ENCODE measurements at regions not wholly inside any gene's neighbourhood (a gene's known extent, or its start where the extent isn't known, plus 50 kb on each side); places are given as distances from the start of the nearest gene placed in this dataset.

DNA sequence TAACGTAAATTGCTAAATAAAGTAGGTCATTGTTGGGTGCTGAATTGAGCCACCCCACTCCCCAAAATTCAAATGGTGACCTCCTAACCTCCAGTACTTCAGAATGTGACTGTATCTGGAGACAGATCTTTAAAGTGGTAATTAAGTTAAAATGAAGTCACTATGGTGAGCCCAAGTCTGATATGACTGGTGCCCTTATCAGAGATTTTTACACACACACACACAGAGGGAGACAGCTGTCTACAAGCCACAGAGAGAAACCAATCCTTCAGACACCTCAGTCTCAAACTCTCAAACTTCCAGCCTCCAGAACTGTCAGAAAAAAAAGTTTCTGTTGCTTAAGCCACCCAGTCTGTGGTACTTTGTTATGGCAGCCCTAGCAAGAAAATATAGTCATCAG, 879.2 kb upstream of the INTU start:
- CTCF ChIA-PET (ENCODE audit: low intra/inter-chr PET ratio, low total read pairs) = no interaction called here

GRCh38 chr4:126755506-126755905, 877.3 kb upstream of the INTU start:
- in situ Hi-C loops (cut with HindIII; ENCODE audit: extremely low pct_ligation_motif_present, low pct_unique_long_range_greater_than_20kb) = no loop called here
- Histone ChIP-seq H3K4me2 (ENCODE audit: low read depth, low read length) (no peak overlapping the region), H3K4me1 (ENCODE audit: insufficient read depth, low read length) (no peaks in the 10 kb centered on the region), H3K36me3 (replicated peaks in 1 of 2; ENCODE audit: control insufficient read depth in 1 of 2, insufficient read depth in 2 of 2, low read length in 2 of 2) (no peaks in the 10 kb centered on the region), H3K9ac (ENCODE audit: insufficient read depth, low read depth, low read length) (no peak overlapping the region), H3K27ac (ENCODE audit: extremely low read length, insufficient read depth, low read length) (no peak overlapping the region), H3K9me3 (ENCODE audit: low read length) (no peaks in the 10 kb centered on the region), H3K27me3 (ENCODE audit: control insufficient read depth in 1 of 2, insufficient read depth in 2 of 2, low read length in 2 of 2) (no peaks in the 10 kb centered on the region; a peak in 1 of 5 replicates), H4K20me1 (ENCODE audit: insufficient read depth, low read length) (no peaks in the 10 kb centered on the region), H3K4me3 (replicated peaks in 1 of 3; ENCODE audit: insufficient read depth in 1 of 3, low read depth in 2 of 3, low read length in 3 of 3) (no peak overlapping the region), H3K79me2 (ENCODE audit: insufficient read depth, low read length) (no peaks in the 10 kb centered on the region), H2AFZ (ENCODE audit: low read length) (no peak overlapping the region)
- CTCF ChIA-PET (ENCODE audit: low intra/inter-chr PET ratio, low total read pairs) = no interaction called here
- ATAC-seq (no peak), FAIRE-seq (no peak), DNase-seq (ENCODE audit: low spot score) (no peak)
- BruUV-seq (replicated peaks) = no TSS peak
- POLR2A ChIA-PET = no interaction called here
- intact Hi-C loops (cut with micrococcal nuclease; ENCODE audit: unreplicated experiment) = no loop called here
- TF ChIP-seq ZNF256 (CRISPR knock-in tag; conservative IDR thresholded peaks at IDR 0.05) (no peak), MAFK (conservative IDR thresholded peaks at IDR 0.05 in 1 of 2, IDR thresholded peaks at IDR 0.05 in 1 of 2; ENCODE audit: low read length in 2 of 2) (no peak), ZNF577 (CRISPR knock-in tag; IDR thresholded peaks at IDR 0.05; ENCODE audit: borderline replicate concordance, low read depth) (no peak), ATRX (CRISPR knock-in tag; IDR thresholded peaks at IDR 0.05; ENCODE audit: borderline replicate concordance) (no peak), NFATC3 (CRISPR knock-in tag; IDR thresholded peaks at IDR 0.05) (no peak), YEATS4 (CRISPR knock-in tag; IDR thresholded peaks at IDR 0.05; ENCODE audit: borderline replicate concordance) (no peak), HMG20B (CRISPR knock-in tag; conservative IDR thresholded peaks at IDR 0.05) (no peak), ZNF713 (CRISPR knock-in tag; IDR thresholded peaks at IDR 0.05) (no peak), ZHX2 (IDR thresholded peaks at IDR 0.05; ENCODE audit: low read depth) (no peak), ZHX2 (CRISPR knock-in tag; IDR thresholded peaks at IDR 0.05; ENCODE audit: borderline replicate concordance) (no peak), ZNF773 (CRISPR knock-in tag; IDR thresholded peaks at IDR 0.05; ENCODE audit: borderline replicate concordance) (no peak), ESRRA (CRISPR knock-in tag; IDR thresholded peaks at IDR 0.05; ENCODE audit: low read depth) (no peak), ZNF737 (CRISPR knock-in tag; IDR thresholded peaks at IDR 0.05; ENCODE audit: borderline replicate concordance) (no peak)

More for the DNA sequence above, 879.2 kb upstream of the INTU start:
- H4K20me1 ChIP-seq (ENCODE audit: insufficient read depth, low read length) = no peaks in the 10 kb centered on the region
- no peak for ATAC-seq
- H3K4me1 ChIP-seq (ENCODE audit: insufficient read depth, low read length) = no peaks in the 10 kb centered on the region
- no peak overlapping the region for H2AFZ ChIP-seq (ENCODE audit: low read length)
- FAIRE-seq = no peak
- 0% methylated on average over 1 of the region's 1 CpG for WGBS (ENCODE audit: low lambda C conversion rate)
- no peaks in the 10 kb centered on the region for H3K9me3 ChIP-seq (ENCODE audit: low read length)
- TF ChIP-seq RNF2 (conservative IDR thresholded peaks at IDR 0.05; ENCODE audit: low read depth) (no peak), RAD51 (IDR thresholded peaks at IDR 0.05; ENCODE audit: borderline replicate concordance) (no peak), HNRNPUL1 (IDR thresholded peaks at IDR 0.05; ENCODE audit: low read depth, low read length) (no peak), ZNF776 (CRISPR knock-in tag; IDR thresholded peaks at IDR 0.05) (no peak), HIVEP1 (CRISPR knock-in tag; IDR thresholded peaks at IDR 0.05) (no peak)
- no peak overlapping the region for H3K4me3 ChIP-seq (replicated peaks in 1 of 3; ENCODE audit: insufficient read depth in 1 of 3, low read depth in 2 of 3, low read length in 3 of 3)
- POLR2A ChIA-PET = no interaction called here
- H3K4me2 ChIP-seq (ENCODE audit: low read depth, low read length) = no peak overlapping the region
- no peak overlapping the region for H3K27ac ChIP-seq (ENCODE audit: extremely low read length, insufficient read depth, low read length)
- H3K9ac ChIP-seq (ENCODE audit: insufficient read depth, low read depth, low read length) = no peak overlapping the region
- intact Hi-C loops (cut with micrococcal nuclease; ENCODE audit: unreplicated experiment) (no loop called here), in situ Hi-C loops (cut with HindIII; ENCODE audit: extremely low pct_ligation_motif_present, low pct_unique_long_range_greater_than_20kb) (no loop called here)
- BruUV-seq (replicated peaks) = no TSS peak
- no peaks in the 10 kb centered on the region for H3K36me3 ChIP-seq (replicated peaks in 1 of 2; ENCODE audit: control insufficient read depth in 1 of 2, insufficient read depth in 2 of 2, low read length in 2 of 2)
- DNase-seq (ENCODE audit: low spot score) = no peak
- no peaks in the 10 kb centered on the region for H3K79me2 ChIP-seq (ENCODE audit: insufficient read depth, low read length)
- no peaks in the 10 kb centered on the region; a peak in 1 of 5 replicates for H3K27me3 ChIP-seq (ENCODE audit: control insufficient read depth in 1 of 2, insufficient read depth in 2 of 2, low read length in 2 of 2)
